Lung (tissue), 12 donors: ENCODE measurements at regions not wholly inside any gene's neighbourhood (a gene's known extent, or its start where the extent isn't known, plus 50 kb on each side); places are given as distances from the start of the nearest gene placed in this dataset. TPM values are rescaled to one million over a fixed set of nuclear protein-coding genes. Genes with fewer than 3 reads are reported as not detected.

Experiments
- ATAC-seq: fragments of 200-7000 bp; cut with Tn5 transposase; one replicate; pipeline ENCODE4 v1.9.1; 2020; ENCODE audit warnings: moderate number of reproducible peaks; ENCODE audit not compliant: insufficient read depth, low FRiP score
- DNase-seq, 3 donors: peaks; one replicate each; pipeline ENCODE4 v3.0.0-alpha.2; 2013 to 2017
- H3K27ac ChIP-seq, 2 donors: one replicate each; pipeline ENCODE4 v1.5.1; 2013; ENCODE audit warnings: mild to moderate bottlenecking in 2 of 2, moderate library complexity in 2 of 2, control low read depth in 1 of 2, inconsistent platforms in 1 of 2, low read depth in 1 of 2, low read length in 1 of 2
- H3K27me3 ChIP-seq, 3 donors: one replicate each; pipeline ENCODE4 v1.5.1; 2013; ENCODE audit warnings: low read length in 2 of 3; ENCODE audit not compliant: control insufficient read depth in 3 of 3, insufficient read depth in 3 of 3
- H3K36me3 ChIP-seq, 4 donors: one replicate each; pipeline ENCODE4 v1.5.1; 2013; ENCODE audit warnings: low read length in 4 of 4, mild to moderate bottlenecking in 1 of 4, moderate library complexity in 1 of 4; ENCODE audit not compliant: control insufficient read depth in 4 of 4, insufficient read depth in 4 of 4
- H3K4me1 ChIP-seq, 5 donors: one replicate each; pipeline ENCODE4 v1.5.1; 2013; ENCODE audit warnings: low read length in 5 of 5, mild to moderate bottlenecking in 2 of 5, moderate library complexity in 1 of 5; ENCODE audit not compliant: control insufficient read depth in 5 of 5, insufficient read depth in 5 of 5
- H3K4me3 ChIP-seq: one replicate; pipeline ENCODE4 v1.5.1; 2013; ENCODE audit warnings: mild to moderate bottlenecking, control low read depth, moderate library complexity
- H3K9ac ChIP-seq, 2 donors: one replicate each; pipeline ENCODE4 v1.5.1; 2013; ENCODE audit warnings: low read length in 2 of 2, control low read depth in 1 of 2; ENCODE audit not compliant: insufficient read depth in 1 of 2
- H3K9me3 ChIP-seq, 4 donors: one replicate each; pipeline ENCODE4 v1.5.1; 2013; ENCODE audit warnings: low read length in 3 of 4, mild to moderate bottlenecking in 1 of 4, moderate library complexity in 1 of 4; ENCODE audit not compliant: control insufficient read depth in 4 of 4, insufficient read depth in 3 of 4
- WGBS, 2 donors: extraction: QIAGEN DNeasy Blood & Tissue Kit; methylation state at CpG; one replicate each; pipeline ENCODE4 v1.1.7; 2013; 5-methylcytosine and 5-hydroxymethylcytosine counted together
- small RNA-seq: library from RNA; depleted of rRNA; stranded (forward); fragments of <200 nt; gene quantifications from one replicate; pipeline ENCODE3, GENCODE V24; 2014; ENCODE audit warnings: low replicate concordance
- TF ChIP-seq, protein P1 (sequence below): IDR thresholded peaks from 2 replicates; pipeline ENCODE4 v1.5.1; 2012; ENCODE audit warnings: mild to moderate bottlenecking; ENCODE audit errors: control extremely low read depth, extremely low read depth
- donor health status: control.
- donor health status: control.
- donor health status: Bipolar disorder and iron deficiency.
- donor health status: healthy.
- donor health status: DM: yes; HTN: yes; CAD: no.

GRCh38 chr7:4626318-4626845 is 55.7 kb upstream of the FOXK1 start:
- 83 to 94% methylated on average over 5 of the region's 5 CpGs for WGBS, 2 donors

GRCh38 chr7:4629287-4629895 is 52.7 kb upstream of the FOXK1 start:
- TF ChIP-seq, protein P1, sequence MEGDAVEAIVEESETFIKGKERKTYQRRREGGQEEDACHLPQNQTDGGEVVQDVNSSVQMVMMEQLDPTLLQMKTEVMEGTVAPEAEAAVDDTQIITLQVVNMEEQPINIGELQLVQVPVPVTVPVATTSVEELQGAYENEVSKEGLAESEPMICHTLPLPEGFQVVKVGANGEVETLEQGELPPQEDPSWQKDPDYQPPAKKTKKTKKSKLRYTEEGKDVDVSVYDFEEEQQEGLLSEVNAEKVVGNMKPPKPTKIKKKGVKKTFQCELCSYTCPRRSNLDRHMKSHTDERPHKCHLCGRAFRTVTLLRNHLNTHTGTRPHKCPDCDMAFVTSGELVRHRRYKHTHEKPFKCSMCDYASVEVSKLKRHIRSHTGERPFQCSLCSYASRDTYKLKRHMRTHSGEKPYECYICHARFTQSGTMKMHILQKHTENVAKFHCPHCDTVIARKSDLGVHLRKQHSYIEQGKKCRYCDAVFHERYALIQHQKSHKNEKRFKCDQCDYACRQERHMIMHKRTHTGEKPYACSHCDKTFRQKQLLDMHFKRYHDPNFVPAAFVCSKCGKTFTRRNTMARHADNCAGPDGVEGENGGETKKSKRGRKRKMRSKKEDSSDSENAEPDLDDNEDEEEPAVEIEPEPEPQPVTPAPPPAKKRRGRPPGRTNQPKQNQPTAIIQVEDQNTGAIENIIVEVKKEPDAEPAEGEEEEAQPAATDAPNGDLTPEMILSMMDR = no peak
- DNase-seq (no peak), ATAC-seq (no peak)
- no peaks in the 10 kb centered on the region for H3K36me3 ChIP-seq
- 80 to 89% methylated on average over 8 of the region's 8 CpGs for WGBS, 2 donors
- peaks cover 0 to 14% (median 0%) of the 10 kb centered on the region in 5 donors for H3K4me1 ChIP-seq
- H3K9ac ChIP-seq = no peak overlapping the region
- peaks cover 0 to 2% (median 0%) of the 10 kb centered on the region in 4 donors for H3K9me3 ChIP-seq
- no peak overlapping the region for H3K27ac ChIP-seq
- no peak overlapping the region for H3K4me3 ChIP-seq
- H3K27me3 ChIP-seq = no peaks in the 10 kb centered on the region

More at GRCh38 chr7:4626318-4626845, 55.7 kb upstream of the FOXK1 start:
- H3K4me3 ChIP-seq = no peak overlapping the region
- peaks cover 0 to 4% (median 0%) of the 10 kb centered on the region in 4 donors for H3K9me3 ChIP-seq
- ATAC-seq (no peak), DNase-seq (no peak)
- no peak overlapping the region for H3K27ac ChIP-seq
- H3K27me3 ChIP-seq = no peaks in the 10 kb centered on the region
- no peaks in the 10 kb centered on the region for H3K36me3 ChIP-seq
- H3K9ac ChIP-seq = no peak overlapping the region
- peaks cover 0 to 7% (median 0%) of the 10 kb centered on the region in 5 donors for H3K4me1 ChIP-seq
- TF ChIP-seq, protein P1 = no peak

DNA sequence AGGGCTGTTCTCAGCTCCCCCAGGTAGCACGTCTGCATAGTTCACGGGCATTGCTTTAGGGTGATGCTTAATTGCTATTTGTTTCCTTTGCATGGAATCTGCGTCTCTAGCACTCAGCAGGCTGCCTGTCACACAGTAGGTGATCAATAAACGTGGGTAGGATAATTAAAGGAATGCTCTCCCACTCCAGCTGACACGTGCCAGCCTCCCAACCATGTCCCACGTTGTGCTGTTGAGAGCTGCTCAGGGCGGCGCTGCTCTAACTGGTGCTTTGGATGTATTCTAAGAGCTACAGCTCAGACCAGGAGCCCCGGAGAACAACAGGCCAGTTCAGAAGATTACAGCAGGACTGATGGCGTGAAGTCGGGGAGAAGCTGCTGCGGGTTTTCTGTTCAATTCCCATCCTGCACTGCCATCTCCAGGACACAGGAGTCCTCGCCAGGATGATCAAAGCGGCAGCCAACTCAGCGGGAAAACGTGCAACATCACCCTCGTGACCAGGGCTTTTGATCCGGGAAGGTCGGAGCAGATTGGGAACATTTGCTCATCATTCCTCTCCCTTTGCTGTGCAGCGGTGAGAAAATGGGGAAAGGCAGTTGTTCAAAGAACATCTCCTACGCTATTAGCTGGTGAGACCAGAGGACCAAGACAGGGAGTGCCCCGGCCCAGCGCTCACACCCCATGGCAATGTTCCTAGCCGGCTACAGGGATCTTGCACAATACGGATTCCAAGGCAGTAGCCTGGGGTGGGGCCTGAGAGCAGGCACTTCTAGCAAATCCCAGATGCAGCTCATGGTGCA is 50.5 kb upstream of the FOXK1 start:
- no peaks in the 10 kb centered on the region for H3K27me3 ChIP-seq
- 26 to 37% methylated on average over 25 of the region's 25 CpGs for WGBS, 2 donors
- DNase-seq (peak; percentile 88 to 95 (median 94)), ATAC-seq (peak; percentile 88)
- TF ChIP-seq, protein P1 = peak; percentile 46
- H3K4me1 ChIP-seq = peaks cover 0 to 11% (median 0%) of the 10 kb centered on the region in 5 donors
- no peaks in the 10 kb centered on the region for H3K36me3 ChIP-seq
- peak overlapping the region in 1 of 2 donors; percentile 52 for H3K27ac ChIP-seq
- peaks cover 0 to 2% (median 0%) of the 10 kb centered on the region in 4 donors for H3K9me3 ChIP-seq
- no peak overlapping the region for H3K4me3 ChIP-seq
- no peak overlapping the region for H3K9ac ChIP-seq

Small RNA genes lying in the stretch of these regions (small RNA-seq; reads per million reads assigned to genes)
- not detected for gene CYP3A54P
